GM19467 (cell line): ENCODE measurements at regions not wholly inside any gene's neighbourhood (a gene's known extent, or its start where the extent isn't known, plus 50 kb on each side); places are given as distances from the start of the nearest gene placed in this dataset.

Experiments
- ATAC-seq: cut with Tn5 transposase; IDR thresholded peaks from one replicate; pipeline ENCODE4 v1.9.1; 2021; ENCODE audit warnings: mild to moderate bottlenecking, moderate library complexity; ENCODE audit not compliant: unreplicated experiment

DNA sequence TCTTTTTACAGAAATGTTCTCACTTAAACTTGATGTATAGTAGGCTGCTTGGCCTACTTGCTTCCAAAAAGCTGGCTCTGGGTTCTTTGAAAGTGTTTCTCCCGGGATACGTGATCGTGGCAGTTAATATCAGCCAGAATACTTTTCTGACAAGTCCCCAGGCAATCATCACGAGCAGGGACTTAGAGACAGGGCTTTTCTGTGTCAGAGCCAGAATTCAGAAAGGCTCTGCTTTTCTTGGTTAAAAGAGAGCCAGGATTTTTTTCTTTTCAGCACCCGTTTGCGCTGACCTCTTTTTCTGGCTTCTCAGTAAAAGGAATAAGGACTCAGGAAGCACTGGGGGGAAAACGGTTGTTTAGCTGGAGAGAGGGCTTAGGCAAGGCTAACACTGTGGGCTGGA, 57.8 kb upstream of the ARHGAP5 start:
- ATAC-seq, result no peak

DNA sequence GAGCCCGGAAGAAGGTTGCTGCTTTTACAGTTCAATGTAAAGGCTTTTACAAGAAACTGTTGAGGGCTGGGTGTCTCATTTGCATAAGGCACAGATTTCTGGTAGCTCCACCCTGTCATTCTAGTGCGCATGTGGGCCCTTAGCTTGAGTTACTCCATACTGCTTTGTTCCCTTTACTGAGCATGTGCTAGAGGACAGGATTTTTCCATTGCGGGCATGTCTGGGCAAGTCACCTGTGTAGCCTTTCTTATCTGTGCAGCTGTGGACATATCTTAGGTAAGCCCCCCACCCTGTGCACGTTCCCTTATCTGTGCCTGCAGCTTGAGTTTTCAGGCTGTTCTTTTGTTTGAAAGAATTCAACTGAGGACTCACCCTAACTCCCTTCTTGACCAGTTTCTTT, 56.2 kb upstream of the ARHGAP5 start:
- no peak for ATAC-seq

DNA sequence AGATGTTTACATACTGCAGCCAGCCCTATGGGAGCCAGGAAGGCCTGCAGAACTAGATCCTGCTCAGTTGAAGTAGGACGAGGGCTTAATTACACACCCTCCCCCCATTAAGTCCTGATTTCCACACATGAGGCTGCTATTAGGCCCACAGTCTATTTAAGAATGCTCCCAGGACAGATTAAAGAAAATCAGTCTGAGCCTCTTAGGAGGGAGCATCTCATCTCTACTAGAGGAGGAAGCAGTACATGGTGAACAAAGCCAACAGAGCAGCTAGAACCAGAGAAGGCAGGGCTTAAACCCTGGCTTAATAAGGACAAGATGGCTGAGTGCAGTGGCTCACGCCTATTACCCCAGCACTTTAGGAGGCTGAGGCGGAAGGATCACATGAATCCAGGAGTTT, 55.8 kb upstream of the ARHGAP5 start:
- no peak for ATAC-seq

DNA sequence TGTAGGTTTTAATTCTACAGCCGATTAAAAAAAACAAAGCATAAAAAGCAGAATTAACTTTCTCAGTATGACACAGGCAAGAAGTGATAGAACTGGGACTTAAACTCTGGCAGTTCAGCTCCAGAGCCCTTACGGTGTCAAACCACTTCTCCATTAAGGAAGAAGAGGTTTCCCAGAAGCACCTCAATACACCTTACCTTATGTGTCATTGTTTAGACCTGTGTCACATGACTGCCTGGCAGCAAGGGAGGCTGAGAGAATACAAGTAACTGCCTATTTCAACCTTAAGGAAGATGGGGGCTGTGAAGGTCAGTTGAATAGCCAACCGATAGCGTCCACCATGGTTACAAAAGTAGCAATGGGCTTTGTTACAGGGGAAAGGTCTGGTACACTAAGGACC, 54.6 kb upstream of the ARHGAP5 start:
- ATAC-seq, result no peak

DNA sequence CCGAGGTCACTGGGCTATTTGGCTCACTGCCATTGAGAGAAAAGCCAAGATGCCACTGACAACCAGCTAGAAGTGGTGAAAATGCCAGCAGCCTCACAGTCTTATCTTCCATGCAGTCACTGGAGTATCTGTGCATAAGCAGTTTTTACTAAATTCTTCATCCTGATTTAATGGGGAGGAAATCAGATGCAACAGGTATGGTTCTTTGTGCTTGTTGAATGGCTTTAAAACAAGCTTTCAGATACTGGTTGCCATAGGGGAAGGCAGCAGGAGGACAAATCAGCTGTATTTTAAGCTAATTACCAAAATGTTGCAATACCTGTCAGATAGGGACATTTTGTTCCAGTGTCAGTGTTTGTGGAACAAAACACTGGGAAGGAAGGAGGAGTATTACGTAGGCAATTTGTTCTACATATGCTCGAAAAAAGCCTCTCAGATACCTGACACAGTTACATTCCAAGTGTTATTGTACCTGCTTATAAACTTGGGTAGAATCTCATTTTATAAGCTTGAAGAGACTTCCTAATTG, 54.1 kb upstream of the ARHGAP5 start:
- no peak for ATAC-seq

DNA sequence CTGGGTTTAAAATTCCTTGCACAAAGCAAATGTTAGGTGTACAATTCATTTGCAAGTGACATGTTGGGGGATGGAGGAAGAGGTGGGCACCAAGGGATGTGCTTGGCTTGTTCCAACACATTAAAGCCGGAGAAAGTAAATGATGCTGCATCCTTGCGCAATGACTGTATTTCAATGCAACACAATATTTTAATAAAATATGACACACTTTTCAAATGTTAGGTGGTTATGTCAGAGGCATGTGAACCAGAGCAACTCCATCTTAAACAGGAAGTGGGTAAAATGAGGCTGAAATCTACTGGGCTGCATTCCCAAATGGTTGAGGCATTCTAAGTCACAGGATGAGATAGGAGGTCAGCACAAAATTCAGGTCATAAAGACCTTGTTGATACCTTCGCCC, 53.6 kb upstream of the ARHGAP5 start:
- no peak for ATAC-seq

DNA sequence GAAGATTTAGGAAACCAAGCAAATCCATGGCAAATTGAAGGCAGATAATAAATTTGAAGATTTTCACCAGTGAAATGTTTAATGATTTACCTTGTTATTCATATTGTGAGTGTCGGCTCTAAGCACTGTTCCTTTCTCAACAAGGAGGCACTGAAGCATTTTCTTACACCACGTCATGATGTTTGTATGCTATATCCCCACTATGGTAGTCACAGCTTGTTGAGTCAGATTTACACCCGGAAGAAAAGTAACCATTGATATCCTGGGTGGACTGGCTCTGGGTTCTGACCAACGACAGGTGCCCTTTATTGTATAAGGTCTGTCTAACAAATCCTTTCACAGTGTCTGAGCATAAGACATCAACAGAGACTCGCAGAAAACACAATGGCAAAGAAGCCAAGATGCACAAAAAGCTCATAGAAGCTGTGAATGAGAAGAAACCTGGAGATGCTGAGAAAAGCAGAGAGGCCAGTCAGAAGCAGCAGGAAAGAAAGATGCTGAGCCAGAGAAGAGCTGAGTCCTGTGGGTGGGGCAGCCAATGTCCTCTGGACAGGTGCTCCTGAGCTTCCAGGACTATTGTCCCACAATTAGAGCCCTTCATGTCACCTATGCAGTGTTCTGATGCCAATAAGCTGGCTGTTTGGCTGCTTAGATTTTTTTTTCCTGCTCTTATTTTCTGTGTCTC, 49.7 kb upstream of the ARHGAP5 start:
- ATAC-seq, result no peak
